Ishikawa (cell line): ENCODE measurements at regions not wholly inside any gene's neighbourhood (a gene's known extent, or its start where the extent isn't known, plus 50 kb on each side); places are given as distances from the start of the nearest gene placed in this dataset.

Experiments used
- CEBPB ChIP-seq: IDR thresholded peaks from 2 replicates; pipeline ENCODE4 v1.6.1; 2012
- EGR1 ChIP-seq: IDR thresholded peaks from 2 replicates; pipeline ENCODE4 v1.6.1; 2012
- NFIC ChIP-seq: IDR thresholded peaks from 2 replicates; pipeline ENCODE4 v1.6.1; 2012
- TAF1 ChIP-seq: IDR thresholded peaks from 2 replicates; pipeline ENCODE4 v1.6.1; 2012; ENCODE audit warnings: low read depth, mild to moderate bottlenecking
- TCF12 ChIP-seq: IDR thresholded peaks from 2 replicates; pipeline ENCODE4 v1.6.1; 2012; ENCODE audit warnings: low read depth
- TF ChIP-seq, protein P1 (sequence below): IDR thresholded peaks from 2 replicates; pipeline ENCODE4 v1.6.1; 2012; ENCODE audit warnings: low read depth, mild to moderate bottlenecking
- TF ChIP-seq, protein P2 (sequence below): IDR thresholded peaks from 2 replicates; pipeline ENCODE4 v1.6.1; 2012

DNA sequence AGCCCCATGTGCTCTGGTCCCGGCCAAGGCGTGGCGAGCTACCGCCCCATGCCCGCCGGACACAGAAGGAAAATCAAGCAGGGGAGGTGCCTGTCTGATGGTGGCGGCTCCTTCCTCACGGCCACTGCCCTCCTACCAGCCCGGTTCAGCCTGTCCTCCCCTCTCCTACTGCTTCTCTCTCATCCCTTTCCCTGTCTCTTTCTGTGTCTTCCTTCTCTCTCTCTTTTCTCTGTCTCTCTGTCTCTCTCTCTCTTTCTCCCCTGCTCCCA lies 279.1 kb downstream of the ASMT start:
- TF ChIP-seq, protein P1, sequence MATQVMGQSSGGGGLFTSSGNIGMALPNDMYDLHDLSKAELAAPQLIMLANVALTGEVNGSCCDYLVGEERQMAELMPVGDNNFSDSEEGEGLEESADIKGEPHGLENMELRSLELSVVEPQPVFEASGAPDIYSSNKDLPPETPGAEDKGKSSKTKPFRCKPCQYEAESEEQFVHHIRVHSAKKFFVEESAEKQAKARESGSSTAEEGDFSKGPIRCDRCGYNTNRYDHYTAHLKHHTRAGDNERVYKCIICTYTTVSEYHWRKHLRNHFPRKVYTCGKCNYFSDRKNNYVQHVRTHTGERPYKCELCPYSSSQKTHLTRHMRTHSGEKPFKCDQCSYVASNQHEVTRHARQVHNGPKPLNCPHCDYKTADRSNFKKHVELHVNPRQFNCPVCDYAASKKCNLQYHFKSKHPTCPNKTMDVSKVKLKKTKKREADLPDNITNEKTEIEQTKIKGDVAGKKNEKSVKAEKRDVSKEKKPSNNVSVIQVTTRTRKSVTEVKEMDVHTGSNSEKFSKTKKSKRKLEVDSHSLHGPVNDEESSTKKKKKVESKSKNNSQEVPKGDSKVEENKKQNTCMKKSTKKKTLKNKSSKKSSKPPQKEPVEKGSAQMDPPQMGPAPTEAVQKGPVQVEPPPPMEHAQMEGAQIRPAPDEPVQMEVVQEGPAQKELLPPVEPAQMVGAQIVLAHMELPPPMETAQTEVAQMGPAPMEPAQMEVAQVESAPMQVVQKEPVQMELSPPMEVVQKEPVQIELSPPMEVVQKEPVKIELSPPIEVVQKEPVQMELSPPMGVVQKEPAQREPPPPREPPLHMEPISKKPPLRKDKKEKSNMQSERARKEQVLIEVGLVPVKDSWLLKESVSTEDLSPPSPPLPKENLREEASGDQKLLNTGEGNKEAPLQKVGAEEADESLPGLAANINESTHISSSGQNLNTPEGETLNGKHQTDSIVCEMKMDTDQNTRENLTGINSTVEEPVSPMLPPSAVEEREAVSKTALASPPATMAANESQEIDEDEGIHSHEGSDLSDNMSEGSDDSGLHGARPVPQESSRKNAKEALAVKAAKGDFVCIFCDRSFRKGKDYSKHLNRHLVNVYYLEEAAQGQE: no peak
- TF ChIP-seq TCF12: no peak
- no peak for TF ChIP-seq NFIC
- TF ChIP-seq EGR1: no peak
- TF ChIP-seq, protein P2, sequence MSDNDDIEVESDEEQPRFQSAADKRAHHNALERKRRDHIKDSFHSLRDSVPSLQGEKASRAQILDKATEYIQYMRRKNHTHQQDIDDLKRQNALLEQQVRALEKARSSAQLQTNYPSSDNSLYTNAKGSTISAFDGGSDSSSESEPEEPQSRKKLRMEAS: no peak
- TF ChIP-seq TAF1: no peak
- no peak for TF ChIP-seq CEBPB
